A549 (cell line): ENCODE measurements at regions not wholly inside any gene's neighbourhood (a gene's known extent, or its start where the extent isn't known, plus 50 kb on each side); places are given as distances from the start of the nearest gene placed in this dataset.

ENCODE experiments used
- ATAC-seq, 2 experiments: fragments of 200-7000 bp in 1 of 2; fragments of >200 bp in 1 of 2; cut with Nextera tagmentation in 1 of 2; cut with Tn5 transposase in 1 of 2; 3 replicates each; pipeline versions ENCODE4 v1.8.0 to v1.9.1; 2018 to 2020; ENCODE audit warnings: mild to moderate bottlenecking in 1 of 2, moderate library complexity in 1 of 2
- CTCF ChIA-PET: fragments of 300-600 bp; sonication (Branson Sonifier 250); formaldehyde crosslinking; extraction: SDS; loops from one replicate; lab custom pipeline; 2021; ENCODE audit warnings: antibody characterized with exemption, inconsistent platforms; lab: Yijun Ruan, JAX
- POLR2A ChIA-PET: fragments of 350-600 bp; formaldehyde crosslinking; extraction: SDS; loops from one replicate; lab custom pipeline; 2021; ENCODE audit warnings: antibody characterized with exemption, inconsistent platforms; lab: Yijun Ruan, JAX
- DNase-seq, 2 experiments: peaks; one replicate each; pipeline versions ENCODE4 v3.0.0 to v3.0.0-alpha.2; 2011 to 2016; ENCODE audit warnings: low read depth in 1 of 2, low spot score in 1 of 2
- FAIRE-seq: peaks from 2 replicates; lab custom pipeline; 2011; peaks lifted over from hg19 to GRCh38; lab: Jason Lieb, UNC
- H3K27ac ChIP-seq, 2 experiments: fragments of >200 bp; sonication (Bioruptor Twin); formaldehyde crosslinking; 3 replicates each; pipeline ENCODE4 v1.5.1; 2016 to 2017
- H3K4me1 ChIP-seq: fragments of >200 bp; sonication (Bioruptor Twin); formaldehyde crosslinking; 3 replicates; pipeline ENCODE4 v1.6.1; 2016
- H3K4me2 ChIP-seq: fragments of >200 bp; sonication (Bioruptor Twin); formaldehyde crosslinking; 3 replicates; pipeline ENCODE4 v1.6.1; 2016
- H3K4me3 ChIP-seq: fragments of >200 bp; sonication (Bioruptor Twin); formaldehyde crosslinking; 3 replicates; pipeline ENCODE4 v1.5.1; 2016
- H3K9me3 ChIP-seq: fragments of >200 bp; sonication (Bioruptor Twin); formaldehyde crosslinking; 3 replicates; pipeline ENCODE4 v1.6.1; 2016
- CBX8 ChIP-seq: fragments of 200-600 bp; sonication (generic); IDR thresholded peaks from 2 replicates; pipeline ENCODE4 v1.6.1; 2016
- CEBPB ChIP-seq, 2 experiments: fragments of >200 bp in 1 of 2; sonication (Bioruptor Twin) in 1 of 2; formaldehyde crosslinking in 1 of 2; IDR thresholded peaks; 2 replicates each; pipeline ENCODE4 v1.6.1; 2012 to 2016
- CHD2 ChIP-seq: fragments of 150-350 bp; IDR thresholded peaks from 2 replicates; pipeline ENCODE4 v1.6.1; 2014; ENCODE audit warnings: low read length; ENCODE audit not compliant: partially characterized antibody
- CHD4 ChIP-seq: fragments of 200-600 bp; sonication (generic); IDR thresholded peaks from 2 replicates; pipeline ENCODE4 v1.6.1; 2016; ENCODE audit warnings: antibody characterized with exemption, mild to moderate bottlenecking, borderline replicate concordance
- EHF ChIP-seq: fragments of 250-450 bp; sonication (Bioruptor Pico); IDR thresholded peaks from 2 replicates; pipeline ENCODE4 v1.5.0; 2020; ENCODE audit warnings: mild to moderate bottlenecking
- EP300 ChIP-seq, 2 experiments: fragments of >200 bp; sonication (Bioruptor Twin); formaldehyde crosslinking; IDR thresholded peaks; 2 replicates in 1 of 2; 3 replicates in 1 of 2; pipeline ENCODE4 v1.6.1; 2016 to 2017
- ESRRA ChIP-seq: fragments of 150-350 bp; IDR thresholded peaks from 2 replicates; pipeline ENCODE4 v1.6.1; 2014; ENCODE audit warnings: mild to moderate bottlenecking, low read length, borderline replicate concordance
- FOSL2 ChIP-seq, 2 experiments: fragments of 450-650 bp in 1 of 2; fragments of >200 bp in 1 of 2; sonication (Bioruptor Twin) in 1 of 2; formaldehyde crosslinking; IDR thresholded peaks; 2 replicates each; pipeline versions ENCODE4 v1.5.0 to v1.6.1; 2016 to 2020; ENCODE audit warnings: mild to moderate bottlenecking in 1 of 2, moderate library complexity in 1 of 2
- GATA3 ChIP-seq: IDR thresholded peaks from 2 replicates; pipeline ENCODE4 v1.6.1; 2012; ENCODE audit warnings: borderline replicate concordance
- HES2 ChIP-seq: fragments of >200 bp; sonication (Bioruptor Twin); formaldehyde crosslinking; IDR thresholded peaks from 2 replicates; pipeline ENCODE4 v1.6.1; 2016
- HOXA7 ChIP-seq: fragments of 250-450 bp; sonication (Bioruptor Pico); IDR thresholded peaks from 2 replicates; pipeline ENCODE4 v1.5.0; 2020; ENCODE audit warnings: mild to moderate bottlenecking, moderate library complexity
- HOXB13 ChIP-seq: fragments of 250-450 bp; sonication (Bioruptor Pico); IDR thresholded peaks from 2 replicates; pipeline ENCODE4 v1.5.0; 2020; ENCODE audit warnings: low read depth, mild to moderate bottlenecking, moderate library complexity
- HOXB5 ChIP-seq: fragments of 250-450 bp; sonication (Bioruptor Pico); IDR thresholded peaks from 2 replicates; pipeline ENCODE4 v1.5.0; 2020; ENCODE audit warnings: mild to moderate bottlenecking, moderate library complexity
- JUN ChIP-seq, 2 experiments: fragments of >200 bp; sonication (Bioruptor Twin); formaldehyde crosslinking; IDR thresholded peaks; 2 replicates in 1 of 2; 3 replicates in 1 of 2; pipeline ENCODE4 v1.6.1; 2016 to 2017
- JUNB ChIP-seq: fragments of >200 bp; sonication (Bioruptor Twin); formaldehyde crosslinking; IDR thresholded peaks from 2 replicates; pipeline ENCODE4 v1.6.1; 2016
- KDM5A ChIP-seq: fragments of 200-600 bp; sonication (generic); IDR thresholded peaks from 2 replicates; pipeline ENCODE4 v1.6.1; 2016; ENCODE audit warnings: antibody characterized with exemption, mild to moderate bottlenecking
- MYC ChIP-seq: IDR thresholded peaks from 2 replicates; pipeline ENCODE4 v1.6.1; 2012; ENCODE audit warnings: mild to moderate bottlenecking, inconsistent platforms, low read length, improper control_type of control experiment, borderline replicate concordance
- NR3C1 ChIP-seq: fragments of >200 bp; sonication (Bioruptor Twin); formaldehyde crosslinking; IDR thresholded peaks from 3 replicates; pipeline ENCODE4 v1.6.1; 2017
- POLR2AphosphoS2 ChIP-seq: conservative IDR thresholded peaks from 2 replicates; pipeline ENCODE4 v1.6.1; 2012; ENCODE audit warnings: low read length, improper control_type of control experiment, inconsistent platforms
- RAD21 ChIP-seq, 2 experiments: fragments of >200 bp in 1 of 2; sonication (Bioruptor Twin) in 1 of 2; formaldehyde crosslinking in 1 of 2; IDR thresholded peaks in 1 of 2; conservative IDR thresholded peaks in 1 of 2; 2 replicates in 1 of 2; 3 replicates in 1 of 2; pipeline ENCODE4 v1.6.1; 2012 to 2018; ENCODE audit warnings: inconsistent platforms in 1 of 2
- RARB ChIP-seq: fragments of 250-450 bp; sonication (Bioruptor Pico); IDR thresholded peaks from 2 replicates; pipeline ENCODE4 v1.8.0; 2021; ENCODE audit warnings: mild to moderate bottlenecking, moderate library complexity
- REST ChIP-seq: fragments of 200-600 bp; sonication (generic); IDR thresholded peaks from 2 replicates; pipeline ENCODE4 v1.6.1; 2016; ENCODE audit warnings: antibody characterized with exemption, mild to moderate bottlenecking, moderate library complexity
- RFX5 ChIP-seq: fragments of 450-650 bp; IDR thresholded peaks from 2 replicates; pipeline ENCODE4 v1.7.1; 2014; ENCODE audit warnings: antibody characterized with exemption, mild to moderate bottlenecking, moderate library complexity
- RNF2 ChIP-seq: fragments of 200-600 bp; sonication (generic); IDR thresholded peaks from 2 replicates; pipeline ENCODE4 v1.6.1; 2016; ENCODE audit warnings: low read depth, mild to moderate bottlenecking, antibody characterized with exemption, moderate library complexity, borderline replicate concordance
- SMC3 ChIP-seq: fragments of >200 bp; sonication (Bioruptor Twin); formaldehyde crosslinking; IDR thresholded peaks from 3 replicates; pipeline ENCODE4 v1.6.1; 2018; ENCODE audit warnings: inconsistent platforms
- SREBF2 ChIP-seq: fragments of 450-650 bp; IDR thresholded peaks from 2 replicates; pipeline ENCODE4 v1.6.1; 2014; ENCODE audit warnings: mild to moderate bottlenecking, moderate library complexity
- TFCP2L1 ChIP-seq: fragments of 250-450 bp; sonication (Bioruptor Pico); IDR thresholded peaks from 2 replicates; pipeline ENCODE4 v1.5.0; 2021; ENCODE audit warnings: mild to moderate bottlenecking
- ZFP36 ChIP-seq: fragments of 450-650 bp; IDR thresholded peaks from 2 replicates; pipeline ENCODE4 v1.6.1; 2014; ENCODE audit warnings: borderline replicate concordance; ENCODE audit not compliant: partially characterized antibody
- WGBS: methylation state at CpG from one replicate; pipeline ENCODE4 v1.1.6; 2017; ENCODE audit errors: missing lambda C conversion rate; 5-methylcytosine and 5-hydroxymethylcytosine counted together
- TF ChIP-seq, protein P1 (sequence below): fragments of >200 bp; sonication (Bioruptor Twin); formaldehyde crosslinking; IDR thresholded peaks from 3 replicates; pipeline ENCODE4 v1.6.1; 2016

- POLR2A ChIA-PET, result no interaction called here
- TF ChIP-seq SMC3 (no peak), ESRRA (no peak), POLR2AphosphoS2 (no peak), CEBPB (IDR thresholded peaks at IDR 0.05) (no peak), RAD21 (conservative IDR thresholded peaks at IDR 0.05 in 1 of 2, IDR thresholded peaks at IDR 0.05 in 1 of 2) (no peak), EP300 (IDR thresholded peaks at IDR 0.05) (no peak), RFX5 (no peak), RARB (CRISPR knock-in tag) (no peak), SREBF2 (no peak), EHF (CRISPR knock-in tag) (no peak), JUNB (no peak), CHD4 (no peak), GATA3 (no peak), ZFP36 (no peak), NR3C1 (no peak), HOXA7 (CRISPR knock-in tag) (no peak), KDM5A (no peak), HOXB5 (no peak)
- TF ChIP-seq, protein P1, sequence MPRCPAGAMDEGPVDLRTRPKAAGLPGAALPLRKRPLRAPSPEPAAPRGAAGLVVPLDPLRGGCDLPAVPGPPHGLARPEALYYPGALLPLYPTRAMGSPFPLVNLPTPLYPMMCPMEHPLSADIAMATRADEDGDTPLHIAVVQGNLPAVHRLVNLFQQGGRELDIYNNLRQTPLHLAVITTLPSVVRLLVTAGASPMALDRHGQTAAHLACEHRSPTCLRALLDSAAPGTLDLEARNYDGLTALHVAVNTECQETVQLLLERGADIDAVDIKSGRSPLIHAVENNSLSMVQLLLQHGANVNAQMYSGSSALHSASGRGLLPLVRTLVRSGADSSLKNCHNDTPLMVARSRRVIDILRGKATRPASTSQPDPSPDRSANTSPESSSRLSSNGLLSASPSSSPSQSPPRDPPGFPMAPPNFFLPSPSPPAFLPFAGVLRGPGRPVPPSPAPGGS, result no peak
- TF ChIP-seq, all 56 proteins: peak for 0
- FAIRE-seq (peak; percentile 93), DNase-seq (no peak), ATAC-seq (no peak)
- Histone ChIP-seq H3K4me1 (no peaks in the 10 kb centered on the region), H3K4me3 (no peak overlapping the region), H3K9me3 (no peaks in the 10 kb centered on the region), H3K4me2 (no peak overlapping the region), H3K27ac (no peak overlapping the region)
- CTCF ChIA-PET, result no interaction called here
- 19% methylated on average over 2 of the region's 2 CpGs for WGBS
Observed at GRCh38 chrX:42725196-42725595, 52.8 kb downstream of the PPP1R2C start.

DNA sequence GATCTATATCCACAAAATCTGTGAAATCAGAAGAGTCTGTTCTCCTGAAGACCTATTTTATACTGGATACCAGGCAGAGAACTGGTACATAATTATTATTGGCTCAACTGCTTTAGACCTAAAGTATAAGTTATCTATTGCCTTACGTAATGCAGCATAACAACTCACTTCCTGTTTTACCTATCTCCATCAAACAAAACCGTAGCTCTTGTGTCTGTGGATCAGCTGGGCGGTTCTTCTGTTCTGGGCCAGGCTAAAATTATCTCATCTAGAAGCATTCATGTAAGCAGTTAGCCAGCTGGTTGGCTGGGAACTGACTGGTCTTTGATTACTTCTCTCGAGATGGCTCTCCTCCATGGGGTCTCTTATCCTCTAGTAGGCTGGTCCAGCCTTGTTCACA is 57.8 kb downstream of the PPP1R2C start:
- POLR2A ChIA-PET, result no interaction called here
- DNase-seq, result no peak
- no peak overlapping the region for H3K4me2 ChIP-seq
- no peak for ATAC-seq
- no peak for TF ChIP-seq NR3C1
- TF ChIP-seq MYC, result no peak
- no peak for TF ChIP-seq CBX8
- TF ChIP-seq, protein P1, result no peak
- no peak for TF ChIP-seq HOXB13
- TF ChIP-seq RFX5, result no peak
- TF ChIP-seq REST, result no peak
- TF ChIP-seq ZFP36, result no peak
- no peak for TF ChIP-seq ESRRA
- no peak for TF ChIP-seq HES2
- TF ChIP-seq CHD2, result no peak
- no peak for TF ChIP-seq SMC3
- TF ChIP-seq SREBF2, result no peak
- no peak for TF ChIP-seq RNF2
- TF ChIP-seq FOSL2 (IDR thresholded peaks at IDR 0.05), result no peak
- no peak for TF ChIP-seq FOSL2 (CRISPR knock-in tag; IDR thresholded peaks at IDR 0.05)
- TF ChIP-seq TFCP2L1 (CRISPR knock-in tag), result no peak
- no peak for TF ChIP-seq JUN (IDR thresholded peaks at IDR 0.05)
- 26% methylated on average over 4 of the region's 4 CpGs for WGBS
- no peaks in the 10 kb centered on the region for H3K4me1 ChIP-seq
- no peak overlapping the region for H3K27ac ChIP-seq
- H3K4me3 ChIP-seq, result no peak overlapping the region
- no peaks in the 10 kb centered on the region for H3K9me3 ChIP-seq
- FAIRE-seq, result peak; percentile 59
- CTCF ChIA-PET, result no interaction called here
